Right kidney (tissue), 1 donor: ENCODE measurements at regions not wholly inside any gene's neighbourhood (a gene's known extent, or its start where the extent isn't known, plus 50 kb on each side); places are given as distances from the start of the nearest gene placed in this dataset.

Source experiments
- DNase-seq: peaks from one replicate; pipeline ENCODE4 v3.0.0-alpha.2; 2016

- DNase-seq: no peak
Observed at GRCh38 chr13:109510013-109510412, 276.4 kb downstream of the IRS2 start.

DNA sequence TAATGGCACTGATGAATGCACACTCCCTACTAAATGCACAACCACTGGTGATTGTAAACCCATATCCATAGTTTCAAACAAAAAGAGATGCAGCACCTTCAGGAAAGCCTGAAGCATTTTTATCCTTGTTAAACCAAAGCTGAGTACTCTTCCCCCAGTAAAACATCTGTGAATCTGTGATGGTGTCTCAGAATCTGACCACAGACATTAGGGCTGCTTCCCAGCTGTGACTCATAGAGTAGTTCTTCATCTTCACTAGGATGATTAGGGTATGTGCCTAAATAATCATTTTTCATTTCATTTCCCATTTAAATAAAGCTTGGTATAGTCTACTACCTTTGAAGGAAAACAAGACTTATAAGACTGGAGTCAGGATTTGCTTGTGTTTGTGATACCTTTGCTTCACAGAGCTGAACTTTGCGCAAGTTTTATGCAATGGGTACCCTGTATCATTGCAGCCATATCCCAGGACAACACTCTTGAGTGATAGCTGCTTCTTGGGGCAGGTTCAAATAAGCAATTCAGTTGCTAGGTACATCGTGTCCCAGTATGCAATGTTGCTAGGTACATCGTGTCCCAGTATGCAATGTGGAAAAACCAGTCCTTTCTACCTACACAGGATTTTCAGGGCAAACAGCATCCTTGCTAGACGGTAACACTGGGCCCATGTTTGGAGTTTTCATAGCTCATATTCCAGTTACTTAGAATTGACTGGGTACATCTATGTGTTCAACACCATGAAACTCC lies 277.1 kb downstream of the IRS2 start:
- DNase-seq: no peak

- no peak for DNase-seq
Observed at GRCh38 chr13:109500146-109500773, 286.1 kb downstream of the IRS2 start.

- no peak for DNase-seq
Observed at GRCh38 chr13:109497917-109498316, 288.5 kb downstream of the IRS2 start.

DNA sequence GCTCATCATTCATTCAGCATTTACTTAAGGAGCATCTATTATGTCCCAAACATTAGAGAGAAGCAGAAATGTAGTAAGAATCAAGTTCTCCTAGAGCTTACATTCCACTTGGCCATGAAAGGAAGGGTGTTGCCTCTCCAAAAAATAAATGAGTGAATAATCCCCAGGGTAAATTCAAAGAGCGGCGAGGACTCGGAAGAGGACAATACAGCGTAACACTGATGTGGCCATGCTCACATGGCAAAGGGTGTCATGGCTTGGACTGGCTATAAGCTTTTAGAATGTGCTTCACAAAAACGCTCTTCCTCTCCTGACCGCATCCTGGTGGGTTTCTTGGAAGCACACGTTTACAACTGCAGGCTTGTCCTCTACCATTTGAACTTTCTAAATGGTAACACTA lies 290.2 kb downstream of the IRS2 start:
- DNase-seq: no peak

DNA sequence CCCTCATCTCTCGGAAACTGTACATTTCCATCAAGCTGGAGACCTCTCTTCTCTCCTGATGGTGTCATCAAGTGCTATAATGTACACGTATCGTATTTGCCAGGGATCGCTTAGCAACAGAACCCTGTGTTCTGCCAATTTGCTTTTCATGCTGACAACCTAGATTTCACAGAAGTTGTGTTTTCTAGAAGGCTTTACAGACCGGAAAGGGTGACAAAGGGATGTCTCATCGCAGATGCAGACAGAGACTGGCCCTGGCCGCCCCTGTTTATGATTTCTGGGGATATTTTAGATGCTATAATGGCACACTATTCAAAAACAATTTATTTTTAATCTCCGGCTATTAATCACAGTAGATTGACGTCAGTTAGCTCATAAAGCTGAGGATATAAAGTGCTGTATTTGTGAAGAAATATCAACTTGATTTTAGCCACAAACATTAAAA lies 291.4 kb downstream of the IRS2 start:
- DNase-seq: no peak

DNA sequence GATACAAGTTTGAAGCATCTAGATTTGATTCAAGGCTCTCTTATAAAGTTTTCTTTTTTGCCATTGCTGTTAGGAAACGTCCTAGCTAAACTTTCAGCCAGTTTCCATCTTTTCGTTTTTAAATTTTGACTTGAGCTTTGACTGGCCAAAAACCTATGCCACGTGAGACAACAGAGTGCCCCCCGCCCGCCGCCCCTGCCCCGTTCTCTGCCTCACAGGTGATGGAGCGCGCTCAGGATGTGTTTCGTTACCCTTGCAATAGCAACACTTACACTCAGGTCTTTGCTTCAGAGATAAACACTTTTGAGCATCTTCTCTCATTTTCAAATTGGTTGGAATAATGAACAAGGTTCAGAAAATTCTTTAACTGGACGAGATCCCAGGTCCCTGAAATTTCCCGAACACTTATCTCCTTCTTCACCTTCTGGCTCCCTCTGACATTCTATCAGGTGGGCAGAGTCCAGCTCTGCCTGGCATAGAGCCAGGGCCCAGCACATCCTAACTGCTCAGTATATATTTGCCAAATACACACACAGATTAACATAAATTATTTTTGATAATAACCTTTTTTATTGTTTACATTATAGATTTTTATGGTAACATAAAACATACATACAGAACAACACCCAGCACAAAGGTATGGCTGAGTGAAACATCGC lies 301.1 kb downstream of the IRS2 start:
- DNase-seq: no peak

DNA sequence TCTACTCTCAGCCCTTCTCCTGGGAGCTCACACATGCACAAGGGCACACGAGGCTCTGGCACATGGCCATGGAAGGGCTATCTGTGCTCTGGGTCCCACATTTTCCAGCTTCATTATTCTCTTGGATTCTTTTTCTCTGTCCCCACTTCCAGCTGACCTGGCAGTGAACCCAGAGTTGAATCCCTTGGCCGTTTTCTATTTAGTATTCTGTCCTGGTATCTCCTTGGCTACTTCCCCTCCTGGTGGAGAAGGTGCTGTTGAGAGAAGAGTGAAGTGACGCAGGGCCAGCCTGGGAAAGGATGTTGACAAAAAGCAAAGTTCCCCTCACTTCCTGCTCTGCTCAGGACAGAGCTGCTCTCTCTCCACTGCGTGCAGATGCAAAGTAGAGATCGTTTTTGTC lies 303.1 kb downstream of the IRS2 start:
- DNase-seq: no peak

DNA sequence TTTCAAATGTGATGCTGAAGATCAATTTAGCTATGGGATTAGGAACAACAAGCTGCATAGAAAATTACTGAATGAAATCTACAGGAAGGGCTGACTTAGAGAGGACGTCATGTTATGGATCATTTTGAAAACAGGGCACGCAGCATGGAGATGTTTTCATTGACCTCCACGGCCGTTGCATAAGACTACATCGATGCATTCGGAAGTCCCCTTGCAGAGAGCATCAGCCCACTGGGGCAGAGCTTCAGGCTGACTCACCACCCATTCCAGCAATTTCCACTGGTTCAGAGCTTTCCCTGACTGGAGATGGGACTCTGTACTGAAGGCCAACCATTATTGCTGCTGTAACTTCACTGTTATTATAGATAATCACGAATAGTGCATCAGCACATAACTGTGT lies 305.3 kb downstream of the IRS2 start:
- DNase-seq: no peak

DNA sequence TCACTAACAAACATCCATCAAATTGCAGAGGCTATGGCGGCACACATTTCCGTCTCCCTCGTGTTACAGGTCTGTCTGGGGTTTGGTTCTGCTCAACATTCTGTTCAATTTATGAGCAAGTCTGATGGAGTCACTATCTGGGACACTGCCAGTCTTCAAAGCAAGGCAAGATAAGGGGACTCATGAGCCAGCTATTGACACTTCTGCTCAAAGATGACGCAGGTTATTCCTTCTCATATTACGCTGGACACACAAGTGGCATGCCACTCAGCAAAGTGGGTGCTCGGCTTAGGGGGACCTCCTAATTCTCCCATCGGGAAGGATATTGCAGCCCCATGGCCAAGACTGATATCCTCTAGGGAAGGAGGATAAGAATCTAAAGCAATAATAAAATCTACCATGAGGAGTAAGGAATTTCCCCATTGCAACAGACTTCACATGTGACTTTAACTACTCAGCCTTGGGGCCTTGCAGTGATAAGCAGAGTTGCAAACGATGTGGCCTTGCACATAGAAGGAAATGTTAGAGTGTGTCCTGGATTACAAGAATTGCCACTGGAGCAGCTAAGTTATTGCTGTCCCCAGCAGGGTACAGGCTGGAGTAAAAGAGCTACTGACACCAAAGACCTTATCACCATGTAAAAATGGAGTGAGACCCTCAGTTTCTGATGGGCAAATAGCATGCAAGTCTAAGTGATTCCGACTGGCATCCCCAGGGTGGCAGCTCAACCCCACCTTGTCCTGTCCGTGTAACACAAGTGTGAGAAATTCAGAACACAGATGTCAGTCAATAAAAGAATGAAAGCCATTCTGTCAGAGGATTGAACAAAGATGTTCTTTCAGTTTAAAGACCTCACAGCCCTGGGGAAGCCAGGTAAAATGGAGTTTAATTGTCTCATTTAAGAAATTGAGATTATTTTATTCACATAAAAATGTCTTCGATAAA lies 306.1 kb downstream of the IRS2 start:
- DNase-seq: no peak

GRCh38 chr13:109479534-109479933 lies 306.8 kb downstream of the IRS2 start:
- DNase-seq: no peak

- no peak for DNase-seq
Observed at GRCh38 chr13:109476001-109476400, 310.4 kb downstream of the IRS2 start.

DNA sequence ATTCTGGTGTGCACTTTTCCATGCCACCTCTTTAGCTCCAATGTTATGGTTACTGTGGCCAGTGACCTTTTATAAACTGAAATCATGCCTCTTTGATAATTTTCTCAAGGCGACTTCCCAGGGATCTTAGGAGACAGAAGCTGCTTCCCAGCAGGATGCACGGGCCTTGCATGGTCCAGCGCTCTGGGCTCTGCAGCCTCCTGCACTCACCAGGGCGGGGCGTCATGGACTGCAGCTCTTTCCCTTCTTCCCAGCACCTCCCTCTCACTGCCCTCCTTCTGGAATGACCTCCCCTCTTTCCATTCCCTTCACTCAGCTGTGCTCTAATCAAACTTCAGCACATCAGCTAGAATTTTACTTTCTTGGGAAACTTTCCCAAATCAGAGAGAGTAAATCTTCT lies 318.3 kb downstream of the IRS2 start:
- no peak for DNase-seq

- no peak for DNase-seq
Observed at GRCh38 chr13:109465148-109465547, 321.2 kb downstream of the IRS2 start.

DNA sequence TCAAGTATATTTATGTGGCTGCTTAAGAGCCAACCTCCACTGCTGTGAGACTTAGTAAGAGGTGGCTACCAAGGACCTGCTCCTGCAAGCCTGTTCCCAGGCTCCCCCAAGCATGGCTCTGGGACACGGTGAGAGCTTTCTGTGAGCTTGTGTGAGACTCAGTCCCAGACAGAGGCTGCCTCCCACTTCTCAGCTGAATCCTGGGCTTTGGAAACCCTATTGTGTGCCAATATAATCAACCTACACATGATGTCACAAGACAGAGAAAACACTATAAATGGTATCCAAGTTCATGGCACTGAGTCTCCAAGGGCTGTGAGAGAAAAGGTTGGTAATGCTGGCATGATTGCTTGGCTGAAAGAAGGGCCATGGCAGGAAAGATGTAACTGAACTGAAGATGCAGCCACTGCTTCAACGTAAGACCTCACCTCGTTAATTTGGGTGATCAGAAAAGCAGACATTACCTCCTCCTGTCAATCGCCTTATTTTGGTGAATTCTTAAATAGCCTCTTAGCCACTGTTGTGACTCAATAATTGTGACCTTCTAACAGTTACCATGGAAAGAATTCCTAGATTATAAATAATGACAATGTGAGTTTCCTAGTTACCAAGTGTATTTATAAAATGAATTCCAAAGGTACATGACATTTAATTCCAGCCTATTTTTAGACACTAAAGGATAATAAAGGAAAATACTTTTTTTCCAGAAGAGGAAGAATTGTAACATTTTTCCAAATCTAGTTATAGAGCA lies 332.0 kb downstream of the IRS2 start:
- DNase-seq: no peak

GRCh38 chr13:109451726-109452125 lies 334.7 kb downstream of the IRS2 start:
- DNase-seq: no peak

DNA sequence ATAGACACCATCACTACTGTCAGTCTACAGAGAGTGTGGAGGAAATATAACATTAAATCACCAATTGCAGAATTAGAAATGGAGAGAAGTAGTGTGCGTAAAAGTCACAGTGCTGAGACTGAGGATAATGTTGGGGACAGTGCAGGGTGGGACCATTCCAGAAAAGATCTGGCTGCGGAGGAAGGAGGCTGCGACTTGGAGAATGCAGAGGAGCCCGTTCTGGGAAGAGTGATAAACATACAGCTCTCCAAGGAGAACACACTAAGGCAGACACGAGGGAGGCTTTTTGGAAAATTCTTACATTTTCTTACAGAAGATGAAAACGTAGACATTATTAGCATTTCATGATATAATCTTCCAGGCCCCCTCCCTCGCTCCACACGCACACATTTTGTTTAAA lies 337.8 kb downstream of the IRS2 start:
- no peak for DNase-seq

GRCh38 chr13:109447667-109448066 lies 338.7 kb downstream of the IRS2 start:
- no peak for DNase-seq

- no peak for DNase-seq
Observed at GRCh38 chr13:109440320-109440719, 346.1 kb downstream of the IRS2 start.

DNA sequence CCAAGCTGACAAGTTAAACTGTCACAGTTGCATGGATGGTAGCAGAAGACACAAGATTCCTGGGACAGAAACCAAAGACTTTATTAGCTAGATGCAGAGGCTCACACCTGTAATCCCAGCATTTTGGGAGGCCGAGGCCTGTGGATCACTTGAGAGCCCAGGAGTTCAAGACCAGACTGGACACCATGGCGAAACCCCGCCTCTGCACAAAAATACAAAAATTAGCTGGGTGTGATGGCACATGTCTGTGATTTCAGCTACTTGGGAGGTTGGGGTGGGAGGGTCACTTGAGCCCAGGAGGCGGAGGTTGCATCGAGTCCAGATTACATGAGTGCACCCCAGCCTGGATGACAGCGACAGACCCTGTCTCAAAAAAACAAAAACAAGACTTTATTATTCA lies 346.6 kb downstream of the IRS2 start:
- DNase-seq: no peak

DNA sequence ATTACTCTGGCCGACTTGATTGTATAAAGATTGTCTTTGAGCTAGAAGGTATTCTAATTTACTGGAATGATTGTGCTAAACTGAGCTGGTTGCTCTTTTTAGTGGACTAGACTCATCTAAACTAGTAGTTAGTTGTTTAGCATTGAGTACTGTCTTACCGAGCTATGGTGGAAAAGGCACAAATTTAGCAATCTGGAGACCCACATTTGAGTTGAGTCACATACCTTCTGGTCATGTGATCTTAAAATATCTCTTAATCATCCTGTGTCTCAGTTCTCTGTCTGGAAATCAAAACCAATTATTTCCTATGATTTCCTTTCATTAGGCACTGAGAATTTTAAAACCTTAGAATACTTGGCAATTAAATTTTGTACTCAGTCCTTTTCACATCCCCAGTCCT lies 349.5 kb downstream of the IRS2 start:
- no peak for DNase-seq
